ENCODE measurements at regions not wholly inside any gene's neighbourhood (a gene's known extent, or its start where the extent isn't known, plus 50 kb on each side); places are given as distances from the start of the nearest gene placed in this dataset.

GRCh38 chr20:7214081-7214740 lies 446.7 kb downstream of the BMP2 start:
- ATAC-seq (no peak), FAIRE-seq (no peak), DNase-seq (ENCODE audit: low spot score) (no peak)
- H2AFZ ChIP-seq (ENCODE audit: low read length): no peak overlapping the region
- H4K20me1 ChIP-seq (ENCODE audit: insufficient read depth, low read length): no peaks in the 10 kb centered on the region
- H3K36me3 ChIP-seq (replicated peaks in 1 of 2; ENCODE audit: control insufficient read depth in 1 of 2, insufficient read depth in 2 of 2, low read length in 2 of 2): no peaks in the 10 kb centered on the region
- ChIA-PET POLR2A (no interaction called here), CTCF (ENCODE audit: low intra/inter-chr PET ratio, low total read pairs) (no interaction called here)
- in situ Hi-C loops (cut with HindIII; ENCODE audit: extremely low pct_ligation_motif_present, low pct_unique_long_range_greater_than_20kb): no loop called here
- H3K4me2 ChIP-seq (ENCODE audit: low read depth, low read length): no peak overlapping the region
- H3K9me3 ChIP-seq (ENCODE audit: low read length): peaks cover 80% of the 10 kb centered on the region
- no peak for TF ChIP-seq CBX1 (IDR thresholded peaks at IDR 0.05; ENCODE audit: low read depth)
- TF ChIP-seq SALL2 (CRISPR knock-in tag; IDR thresholded peaks at IDR 0.05): no peak
- no peak for TF ChIP-seq JUN (CRISPR knock-in tag; IDR thresholded peaks at IDR 0.05)
- no peak for TF ChIP-seq POGZ (CRISPR knock-in tag; IDR thresholded peaks at IDR 0.05)
- TF ChIP-seq SYNCRIP (IDR thresholded peaks at IDR 0.05; ENCODE audit: insufficient read depth, low read depth, low read length): no peak
- TF ChIP-seq ZNF256 (CRISPR knock-in tag; conservative IDR thresholded peaks at IDR 0.05): no peak
- no peak for TF ChIP-seq PPARG (CRISPR knock-in tag; conservative IDR thresholded peaks at IDR 0.05)
- TF ChIP-seq SIN3B (IDR thresholded peaks at IDR 0.05; ENCODE audit: low read length): no peak
- H3K27ac ChIP-seq (ENCODE audit: extremely low read length, insufficient read depth, low read length): no peak overlapping the region
- no peak overlapping the region for H3K9ac ChIP-seq (ENCODE audit: insufficient read depth, low read depth, low read length)
- BruUV-seq (replicated peaks): no TSS peak
- H3K4me1 ChIP-seq (ENCODE audit: insufficient read depth, low read length): no peaks in the 10 kb centered on the region
- H3K79me2 ChIP-seq (ENCODE audit: insufficient read depth, low read length): no peaks in the 10 kb centered on the region
- intact Hi-C loops (cut with micrococcal nuclease; ENCODE audit: unreplicated experiment): no loop called here
- H3K4me3 ChIP-seq (replicated peaks in 1 of 3; ENCODE audit: insufficient read depth in 1 of 3, low read depth in 2 of 3, low read length in 3 of 3): no peak overlapping the region
- 41% methylated on average over 3 of the region's 3 CpGs for WGBS (ENCODE audit: low lambda C conversion rate)
- H3K27me3 ChIP-seq (ENCODE audit: control insufficient read depth in 1 of 2, insufficient read depth in 2 of 2, low read length in 2 of 2): no peaks in the 10 kb centered on the region

- H3K79me2 ChIP-seq (ENCODE audit: insufficient read depth, low read length): no peaks in the 10 kb centered on the region
- no peaks in the 10 kb centered on the region for H3K27me3 ChIP-seq (ENCODE audit: control insufficient read depth in 1 of 2, insufficient read depth in 2 of 2, low read length in 2 of 2)
- ChIA-PET CTCF (ENCODE audit: low intra/inter-chr PET ratio, low total read pairs) (no interaction called here), POLR2A (no interaction called here)
- H3K4me1 ChIP-seq (ENCODE audit: insufficient read depth, low read length): no peaks in the 10 kb centered on the region
- FAIRE-seq: no peak
- TF ChIP-seq ZNF558 (CRISPR knock-in tag; IDR thresholded peaks at IDR 0.05; ENCODE audit: borderline replicate concordance) (no peak), NCOA5 (CRISPR knock-in tag; IDR thresholded peaks at IDR 0.05) (no peak), TAF1 (CRISPR knock-in tag; IDR thresholded peaks at IDR 0.05) (no peak), ATF7-NPFF (CRISPR knock-in tag; IDR thresholded peaks at IDR 0.05; ENCODE audit: low read depth) (no peak), LRRFIP1 (CRISPR knock-in tag; conservative IDR thresholded peaks at IDR 0.05) (no peak), ZNF577 (CRISPR knock-in tag; IDR thresholded peaks at IDR 0.05; ENCODE audit: borderline replicate concordance, low read depth) (no peak), DBP (CRISPR knock-in tag; IDR thresholded peaks at IDR 0.05; ENCODE audit: not compliant biosample characterization) (no peak)
- no TSS peak for BruUV-seq (replicated peaks)
- no peak overlapping the region for H3K27ac ChIP-seq (ENCODE audit: extremely low read length, insufficient read depth, low read length)
- H2AFZ ChIP-seq (ENCODE audit: low read length): no peak overlapping the region
- DNase-seq (ENCODE audit: low spot score): no peak
- intact Hi-C loops (cut with micrococcal nuclease; ENCODE audit: unreplicated experiment): no loop called here
- no peak overlapping the region for H3K9ac ChIP-seq (ENCODE audit: insufficient read depth, low read depth, low read length)
- peaks cover 74% of the 10 kb centered on the region for H3K9me3 ChIP-seq (ENCODE audit: low read length)
- no peaks in the 10 kb centered on the region for H3K36me3 ChIP-seq (replicated peaks in 1 of 2; ENCODE audit: control insufficient read depth in 1 of 2, insufficient read depth in 2 of 2, low read length in 2 of 2)
- H3K4me2 ChIP-seq (ENCODE audit: low read depth, low read length): no peak overlapping the region
- no peak for ATAC-seq
- H4K20me1 ChIP-seq (ENCODE audit: insufficient read depth, low read length): no peaks in the 10 kb centered on the region
- no peak overlapping the region for H3K4me3 ChIP-seq (replicated peaks in 1 of 3; ENCODE audit: insufficient read depth in 1 of 3, low read depth in 2 of 3, low read length in 3 of 3)
- 0% methylated on average over 1 of the region's 1 CpG for WGBS (ENCODE audit: low lambda C conversion rate)
- in situ Hi-C loops (cut with HindIII; ENCODE audit: extremely low pct_ligation_motif_present, low pct_unique_long_range_greater_than_20kb): no loop called here
These were observed 450.1 kb downstream of the BMP2 start for GRCh38 chr20:7217606-7218005.
